Heart right ventricle (tissue), 16 donors: ENCODE measurements at regions not wholly inside any gene's neighbourhood (a gene's known extent, or its start where the extent isn't known, plus 50 kb on each side); places are given as distances from the start of the nearest gene placed in this dataset.

ENCODE experiments used
- ATAC-seq, 8 donors: fragments of 200-7000 bp; cut with Tn5 transposase; one replicate each; pipeline ENCODE4 v1.9.1; 2020; ENCODE audit warnings: mild to moderate bottlenecking in 8 of 8, moderate library complexity in 8 of 8, moderate number of reproducible peaks in 1 of 8
- DNase-seq, 2 donors: peaks; one replicate each; pipeline ENCODE4 v3.0.0-alpha.2; 2020
- H3K27ac ChIP-seq, 10 donors: fragments of 200-600 bp; sonication (generic) in 2 of 10; one replicate each; pipeline versions ENCODE4 v1.5.0 to v1.8.0; 2020 to 2022; ENCODE audit warnings: mild to moderate bottlenecking in 3 of 10
- H3K27me3 ChIP-seq, 7 donors: fragments of 200-600 bp; one replicate each; pipeline ENCODE4 v1.8.0; 2021 to 2022; ENCODE audit warnings: mild to moderate bottlenecking in 2 of 7
- H3K36me3 ChIP-seq, 9 donors: fragments of 200-600 bp; sonication (generic) in 1 of 9; one replicate each; pipeline versions ENCODE4 v1.5.0 to v1.8.0; 2020 to 2022; ENCODE audit warnings: mild to moderate bottlenecking in 2 of 9
- H3K4me1 ChIP-seq, 9 donors: fragments of 200-600 bp; sonication (generic) in 1 of 9; one replicate each; pipeline versions ENCODE4 v1.5.0 to v1.8.0; 2020 to 2022; ENCODE audit warnings: mild to moderate bottlenecking in 4 of 9
- H3K4me3 ChIP-seq, 10 donors: fragments of 200-600 bp; sonication (generic) in 2 of 10; one replicate each; pipeline versions ENCODE4 v1.5.0 to v1.8.0; 2020 to 2022; ENCODE audit warnings: mild to moderate bottlenecking in 7 of 10, moderate library complexity in 2 of 10
- H3K9me3 ChIP-seq, 11 donors: fragments of 200-600 bp in 10 of 11; sonication (generic) in 2 of 11; one replicate each; pipeline versions ENCODE4 v1.5.0 to v1.8.0; 2013 to 2022; ENCODE audit warnings: mild to moderate bottlenecking in 2 of 11, control low read depth in 1 of 11, moderate library complexity in 1 of 11
- CTCF ChIP-seq, 9 donors: fragments of 200-600 bp; sonication (generic) in 2 of 9; IDR thresholded peaks; one replicate each; pipeline versions ENCODE4 v1.5.0 to v1.8.0; 2021 to 2022; ENCODE audit warnings: antibody characterized with exemption in 9 of 9, mild to moderate bottlenecking in 5 of 9, moderate library complexity in 1 of 9
- WGBS, 2 donors: extraction: QIAGEN DNeasy Blood & Tissue Kit; methylation state at CpG; one replicate each; pipeline ENCODE4 v1.1.7; 2013; ENCODE audit warnings: inconsistent platforms in 1 of 2; 5-methylcytosine and 5-hydroxymethylcytosine counted together
- intact Hi-C, 10 donors: fragments of 100-400 bp; cut with DNase I; formaldehyde crosslinking; loops; one replicate each; pipeline versions ENCODE4 v1.11.1 to v1.14.2; 2022
- donor health status: Arrhythmogenic right ventricular cardiomyopathy.
- donor health status: ischemic (EF 13 %, LVEDD 7.1; RV severe dilation, severe dysfunction).
- donor health status: healthy with polysubstance abuse.
- donor health status: DM: no; HTN: yes; CAD: no.
- donor health status: DM: no; HTN: no; CAD: no.
- donor health status: ischemic (EF 25% LVEDD 6.9; RV normal size, moderate dysfunction).
- donor health status: ischemic (EF 25% LVEDD 5.7; RV mildly dilated, moderate dysfunction).
- donor health status: healthy.
- donor health status: DM: yes; HTN: yes; CAD: no.
- donor health status: Ischemic cardiomyopathy.
- donor health status: ischemic (EF 35%, LVEDD 5.7; RV mildly dilated, moderate dysfunction).
- donor health status: nonischemic (EF 11% LVEDD 7.7; RV severe dilation, severe dysfunction).
- donor health status: DM: yes; HTN: yes; CAD: no.
- donor health status: PGD.
- donor health status: ischemic (EF 29% LVEDD 5.4; RV normal size, mild dysfunction).
- donor health status: nonischemic (EF 23%, LVEDD 6.1; RV moderate dilation, normal function).

- H3K27ac ChIP-seq: peak overlapping the region in 9 of 10 donors; percentile 2 to 73 (median 45)
- H3K4me3 ChIP-seq: no peak overlapping the region
- H3K27me3 ChIP-seq: peaks cover 0 to 6% (median 0%) of the 10 kb centered on the region in 7 donors
- H3K9me3 ChIP-seq: no peaks in the 10 kb centered on the region
- DNase-seq (peak; percentile 20 to 42), ATAC-seq (peak; percentile 72 to 91 (median 80))
- intact Hi-C loops: no loop called here
- no peak for TF ChIP-seq CTCF (IDR thresholded peaks at IDR 0.05)
- peaks cover 0 to 29% (median 3%) of the 10 kb centered on the region in 9 donors for H3K4me1 ChIP-seq
- 46 to 60% methylated on average over 5 of the region's 5 CpGs for WGBS, 2 donors
- H3K36me3 ChIP-seq: no peaks in the 10 kb centered on the region
Measured at GRCh38 chr7:28348636-28349035, 63.7 kb upstream of the CREB5 start.

GRCh38 chr7:28349637-28350036 lies 62.7 kb upstream of the CREB5 start:
- no peak for TF ChIP-seq CTCF (IDR thresholded peaks at IDR 0.05)
- Histone ChIP-seq H3K36me3 (no peaks in the 10 kb centered on the region), H3K4me3 (no peak overlapping the region), H3K4me1 (peaks cover 0 to 29% (median 3%) of the 10 kb centered on the region in 9 donors), H3K27me3 (peaks cover 0 to 6% (median 0%) of the 10 kb centered on the region in 7 donors), H3K9me3 (no peaks in the 10 kb centered on the region), H3K27ac (peak overlapping the region in 2 of 10 donors; percentile 63 to 67)
- intact Hi-C loops: no loop called here
- DNase-seq (no peak), ATAC-seq (no peak)
- WGBS, 2 donors: 91 to 100% methylated on average over 1 of the region's 1 CpG

- no peak for TF ChIP-seq CTCF (IDR thresholded peaks at IDR 0.05)
- Histone ChIP-seq H3K9me3 (no peaks in the 10 kb centered on the region), H3K27ac (no peak overlapping the region), H3K36me3 (no peaks in the 10 kb centered on the region), H3K27me3 (peaks cover 0 to 6% (median 0%) of the 10 kb centered on the region in 7 donors), H3K4me3 (no peak overlapping the region), H3K4me1 (peaks cover 0 to 33% (median 4%) of the 10 kb centered on the region in 9 donors)
- intact Hi-C loops: no loop called here
- 82 to 84% methylated on average over 4 of the region's 4 CpGs for WGBS, 2 donors
- DNase-seq (no peak), ATAC-seq (no peak)
Measured at GRCh38 chr7:28350662-28351061, 61.7 kb upstream of the CREB5 start.

GRCh38 chr7:28351450-28351849 lies 60.9 kb upstream of the CREB5 start:
- no peak for TF ChIP-seq CTCF (IDR thresholded peaks at IDR 0.05)
- Histone ChIP-seq H3K4me1 (peaks cover 0 to 40% (median 6%) of the 10 kb centered on the region in 9 donors), H3K27ac (no peak overlapping the region), H3K9me3 (no peaks in the 10 kb centered on the region), H3K36me3 (no peaks in the 10 kb centered on the region), H3K4me3 (no peak overlapping the region), H3K27me3 (peaks cover 0 to 6% (median 0%) of the 10 kb centered on the region in 7 donors)
- no peak for ATAC-seq
- no peak for DNase-seq
- WGBS, 2 donors: 55 to 73% methylated on average over 1 of the region's 1 CpG
- intact Hi-C loops: no loop called here
